ENCODE measurements at regions not wholly inside any gene's neighbourhood (a gene's known extent, or its start where the extent isn't known, plus 50 kb on each side); places are given as distances from the start of the nearest gene placed in this dataset.

DNA sequence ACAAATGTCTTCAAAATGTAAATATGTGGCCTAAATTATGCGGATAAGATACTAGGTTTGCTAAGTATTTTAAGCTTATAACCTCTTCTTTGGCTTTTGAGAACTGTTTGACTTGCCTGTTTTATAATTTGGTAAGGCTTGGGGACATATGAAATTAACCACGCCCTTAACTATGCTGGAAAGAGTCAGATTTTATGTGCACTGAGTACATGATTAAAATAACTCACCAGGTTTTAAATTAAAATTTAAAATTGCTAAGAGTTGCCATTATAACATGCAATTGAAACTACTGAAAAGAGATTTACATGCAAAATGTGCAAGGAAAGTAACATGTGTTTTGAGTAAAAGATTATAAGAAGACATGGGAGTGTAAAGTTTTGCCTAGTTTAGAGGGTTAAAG lies 141.9 kb downstream of the WDR11 start:
- TF ChIP-seq, protein P1, sequence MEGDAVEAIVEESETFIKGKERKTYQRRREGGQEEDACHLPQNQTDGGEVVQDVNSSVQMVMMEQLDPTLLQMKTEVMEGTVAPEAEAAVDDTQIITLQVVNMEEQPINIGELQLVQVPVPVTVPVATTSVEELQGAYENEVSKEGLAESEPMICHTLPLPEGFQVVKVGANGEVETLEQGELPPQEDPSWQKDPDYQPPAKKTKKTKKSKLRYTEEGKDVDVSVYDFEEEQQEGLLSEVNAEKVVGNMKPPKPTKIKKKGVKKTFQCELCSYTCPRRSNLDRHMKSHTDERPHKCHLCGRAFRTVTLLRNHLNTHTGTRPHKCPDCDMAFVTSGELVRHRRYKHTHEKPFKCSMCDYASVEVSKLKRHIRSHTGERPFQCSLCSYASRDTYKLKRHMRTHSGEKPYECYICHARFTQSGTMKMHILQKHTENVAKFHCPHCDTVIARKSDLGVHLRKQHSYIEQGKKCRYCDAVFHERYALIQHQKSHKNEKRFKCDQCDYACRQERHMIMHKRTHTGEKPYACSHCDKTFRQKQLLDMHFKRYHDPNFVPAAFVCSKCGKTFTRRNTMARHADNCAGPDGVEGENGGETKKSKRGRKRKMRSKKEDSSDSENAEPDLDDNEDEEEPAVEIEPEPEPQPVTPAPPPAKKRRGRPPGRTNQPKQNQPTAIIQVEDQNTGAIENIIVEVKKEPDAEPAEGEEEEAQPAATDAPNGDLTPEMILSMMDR (IDR thresholded peaks at IDR 0.05; ENCODE audit: low read depth, low read length), result no peak
- DNase-seq (ENCODE audit: low read depth, low spot score), result no peak
- in situ Hi-C loops (cut with HindIII; ENCODE audit: low sequenced_read_pairs), result no loop called here
- H3K4me3 ChIP-seq (ENCODE audit: low read depth, low read length), result no peak overlapping the region

DNA sequence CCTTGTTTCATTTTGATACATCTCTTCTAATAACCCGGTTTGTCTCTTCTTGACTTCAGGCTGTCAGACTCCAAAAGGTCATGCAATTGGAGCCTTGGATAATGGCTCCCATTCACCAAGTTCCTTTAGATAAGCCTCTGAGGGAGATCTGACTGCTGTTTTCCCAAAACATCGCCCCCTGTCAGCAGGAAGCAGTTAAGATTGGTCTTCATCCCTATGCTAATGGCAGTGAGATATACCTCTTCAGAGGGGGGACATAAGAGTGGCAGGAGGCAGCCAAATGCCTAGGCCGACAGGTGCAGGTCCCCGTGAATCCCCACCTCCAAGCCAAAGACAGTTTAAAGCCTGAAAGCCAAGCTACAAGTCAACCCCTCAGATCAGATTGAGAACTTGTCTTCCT lies 144.6 kb downstream of the WDR11 start:
- no peak for DNase-seq (ENCODE audit: low read depth, low spot score)
- TF ChIP-seq, protein P1 (IDR thresholded peaks at IDR 0.05; ENCODE audit: low read depth, low read length), result no peak
- in situ Hi-C loops (cut with HindIII; ENCODE audit: low sequenced_read_pairs), result no loop called here
- H3K4me3 ChIP-seq (ENCODE audit: low read depth, low read length), result no peak overlapping the region

- TF ChIP-seq, protein P1 (IDR thresholded peaks at IDR 0.05; ENCODE audit: low read depth, low read length), result no peak
- no peak overlapping the region for H3K4me3 ChIP-seq (ENCODE audit: low read depth, low read length)
- DNase-seq (ENCODE audit: low read depth, low spot score), result no peak
- in situ Hi-C loops (cut with HindIII; ENCODE audit: low sequenced_read_pairs), result no loop called here
Measured at GRCh38 chr10:120996456-120997034, 145.4 kb downstream of the WDR11 start.

- in situ Hi-C loops (cut with HindIII; ENCODE audit: low sequenced_read_pairs), result no loop called here
- H3K4me3 ChIP-seq (ENCODE audit: low read depth, low read length), result no peak overlapping the region
- no peak for DNase-seq (ENCODE audit: low read depth, low spot score)
- TF ChIP-seq, protein P1 (IDR thresholded peaks at IDR 0.05; ENCODE audit: low read depth, low read length), result no peak
Measured at GRCh38 chr10:120997313-120997712, 146.2 kb downstream of the WDR11 start.

DNA sequence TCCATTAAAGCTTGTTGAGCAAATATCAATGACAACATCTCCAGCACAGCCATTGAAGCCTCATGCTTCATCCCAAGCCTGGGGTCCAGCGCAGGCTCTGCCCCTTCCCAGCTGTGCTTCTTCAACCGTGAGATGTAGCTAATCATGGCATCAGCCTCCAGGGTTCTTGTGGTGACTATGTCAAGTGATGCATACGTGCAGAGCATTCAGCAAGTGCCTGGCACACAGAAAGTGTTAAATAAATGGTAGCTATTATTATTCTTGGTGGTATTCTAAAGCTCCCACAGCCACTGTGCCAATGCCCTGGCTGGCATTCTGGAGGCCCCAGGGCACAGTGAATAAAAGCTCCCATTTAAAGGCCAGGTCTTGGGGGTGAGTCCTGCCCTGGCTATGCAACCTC lies 146.6 kb downstream of the WDR11 start:
- DNase-seq (ENCODE audit: low read depth, low spot score), result no peak
- TF ChIP-seq, protein P1 (IDR thresholded peaks at IDR 0.05; ENCODE audit: low read depth, low read length), result no peak
- H3K4me3 ChIP-seq (ENCODE audit: low read depth, low read length), result no peak overlapping the region
- in situ Hi-C loops (cut with HindIII; ENCODE audit: low sequenced_read_pairs), result no loop called here

GRCh38 chr10:120998251-120998650 lies 147.1 kb downstream of the WDR11 start:
- in situ Hi-C loops (cut with HindIII; ENCODE audit: low sequenced_read_pairs), result no loop called here
- TF ChIP-seq, protein P1 (IDR thresholded peaks at IDR 0.05; ENCODE audit: low read depth, low read length), result no peak
- no peak for DNase-seq (ENCODE audit: low read depth, low spot score)
- no peak overlapping the region for H3K4me3 ChIP-seq (ENCODE audit: low read depth, low read length)

All from astrocyte of the spinal cord (primary cell).